HepG2 (cell line): ENCODE measurements at regions not wholly inside any gene's neighbourhood (a gene's known extent, or its start where the extent isn't known, plus 50 kb on each side); places are given as distances from the start of the nearest gene placed in this dataset.

Experiments used
- ATAC-seq: fragments of 200-7000 bp; cut with Tn5 transposase; 3 replicates; pipeline ENCODE4 v1.9.1; 2020; ENCODE audit warnings: mild to moderate bottlenecking, moderate library complexity
- BruUV-seq: library from RNA; stranded (reverse); fragments of 400-500 nt; replicated peaks from 2 replicates; lab custom pipeline; 2021; lab: Mats Ljungman, UMichigan
- CTCF ChIA-PET: fragments of 300-600 bp; formaldehyde crosslinking; extraction: SDS; loops from one replicate; lab custom pipeline; 2021; ENCODE audit warnings: low total read pairs, inconsistent platforms, low intra/inter-chr PET ratio; lab: Yijun Ruan, JAX
- POLR2A ChIA-PET: fragments of 350-600 bp; sonication (Branson Sonifier 250); formaldehyde crosslinking; loops from one replicate; lab custom pipeline; 2020; ENCODE audit warnings: antibody characterized with exemption, inconsistent platforms; lab: Yijun Ruan, JAX
- DNase-seq: peaks from one replicate; pipeline ENCODE4 v3.0.0-alpha.2; 2015; ENCODE audit warnings: low spot score
- FAIRE-seq: peaks from 3 replicates; lab custom pipeline; 2011; peaks lifted over from hg19 to GRCh38; lab: Jason Lieb, UNC
- H2AFZ ChIP-seq: one replicate; pipeline ENCODE4 v1.6.1; 2011; ENCODE audit warnings: low read length, inconsistent platforms
- H3K27ac ChIP-seq: fragments of 300-600 bp; 3 replicates; pipeline ENCODE4 v1.8.0; 2011; ENCODE audit warnings: mixed run types, mild to moderate bottlenecking, mixed read lengths, low read length, inconsistent platforms; ENCODE audit not compliant: insufficient read depth; ENCODE audit errors: extremely low read length
- H3K27me3 ChIP-seq, 2 experiments: fragments of 200-600 bp in 1 of 2; 2 replicates in 1 of 2; 3 replicates in 1 of 2; pipeline versions ENCODE4 v1.6.0 to v1.8.0; 2011; ENCODE audit warnings: low read length in 2 of 2, mild to moderate bottlenecking in 2 of 2, moderate library complexity in 2 of 2, inconsistent platforms in 1 of 2; ENCODE audit not compliant: insufficient read depth in 2 of 2, control insufficient read depth in 1 of 2
- H3K36me3 ChIP-seq, 2 experiments: fragments of 200-600 bp in 1 of 2; replicated peaks in 1 of 2; 2 replicates in 1 of 2; 3 replicates in 1 of 2; pipeline versions ENCODE4 v1.5.1 to v1.8.0; 2011; ENCODE audit warnings: low read length in 2 of 2, inconsistent platforms in 1 of 2; ENCODE audit not compliant: insufficient read depth in 2 of 2, control insufficient read depth in 1 of 2
- H3K4me1 ChIP-seq: 2 replicates; pipeline ENCODE4 v1.5.1; 2012; ENCODE audit warnings: low read length, inconsistent platforms; ENCODE audit not compliant: insufficient read depth
- H3K4me2 ChIP-seq: 2 replicates; pipeline ENCODE4 v1.6.0; 2011; ENCODE audit warnings: low read depth, low read length, inconsistent platforms
- H3K4me3 ChIP-seq, 3 experiments: fragments of 200-600 bp in 1 of 3; sonication (generic), shearing (Covaris generic) in 1 of 3; replicated peaks in 1 of 3; 2 replicates each; pipeline ENCODE4 v1.5.1; 2011 to 2016; ENCODE audit warnings: low read length in 3 of 3, inconsistent platforms in 2 of 3, low read depth in 2 of 3, mild to moderate bottlenecking in 2 of 3, control low read depth in 1 of 3, mixed read lengths in 1 of 3; ENCODE audit not compliant: insufficient read depth in 1 of 3
- H3K79me2 ChIP-seq: one replicate; pipeline ENCODE4 v1.6.1; 2011; ENCODE audit warnings: low read length, inconsistent platforms; ENCODE audit not compliant: insufficient read depth
- H3K9ac ChIP-seq: 2 replicates; pipeline ENCODE4 v1.6.0; 2011; ENCODE audit warnings: mild to moderate bottlenecking, low read depth, low read length, inconsistent platforms; ENCODE audit not compliant: insufficient read depth
- H3K9me3 ChIP-seq: 2 replicates; pipeline ENCODE4 v1.5.1; 2012; ENCODE audit warnings: mild to moderate bottlenecking, low read length
- H4K20me1 ChIP-seq: 2 replicates; pipeline ENCODE4 v1.6.0; 2011; ENCODE audit warnings: inconsistent platforms, mild to moderate bottlenecking, low read length, moderate library complexity; ENCODE audit not compliant: insufficient read depth
- ATF7-NPFF ChIP-seq: sonication (generic); formaldehyde crosslinking; IDR thresholded peaks from 2 replicates; pipeline ENCODE4 v1.8.1; 2023; ENCODE audit warnings: mild to moderate bottlenecking, low read depth, missing genetic modification reagents, moderate library complexity
- CCDC6 ChIP-seq: sonication (generic); formaldehyde crosslinking; IDR thresholded peaks from 2 replicates; pipeline ENCODE4 v1.8.1; 2022; ENCODE audit warnings: mild to moderate bottlenecking, missing genetic modification reagents, moderate library complexity
- DDIT3 ChIP-seq: sonication (generic); formaldehyde crosslinking; IDR thresholded peaks from 2 replicates; pipeline ENCODE4 v1.4.0; 2020; ENCODE audit warnings: mild to moderate bottlenecking, missing genetic modification reagents
- GATAD1 ChIP-seq: IDR thresholded peaks from 2 replicates; pipeline ENCODE4 v1.6.1; 2016; ENCODE audit warnings: missing genetic modification reagents, missing compliant biosample characterization
- HNRNPUL1 ChIP-seq: fragments of 200-400 bp; formaldehyde crosslinking; IDR thresholded peaks from 2 replicates; pipeline ENCODE4 v1.6.1; 2017; ENCODE audit warnings: low read depth, mild to moderate bottlenecking, low read length, moderate library complexity
- PATZ1 ChIP-seq: sonication (generic); formaldehyde crosslinking; IDR thresholded peaks from 2 replicates; pipeline ENCODE4 v1.4.0; 2020; ENCODE audit warnings: missing genetic modification reagents
- RFX5 ChIP-seq: IDR thresholded peaks from 2 replicates; pipeline ENCODE4 v1.6.1; 2011; ENCODE audit warnings: low read depth, low read length, improper control_type of control experiment
- SMAD3 ChIP-seq: sonication (generic); formaldehyde crosslinking; IDR thresholded peaks from 2 replicates; pipeline ENCODE4 v1.4.0; 2020; ENCODE audit warnings: missing genetic modification reagents
- SNAPC5 ChIP-seq: sonication (generic); formaldehyde crosslinking; IDR thresholded peaks from 2 replicates; pipeline ENCODE4 v1.8.1; 2023; ENCODE audit warnings: mild to moderate bottlenecking, missing genetic modification reagents, borderline replicate concordance
- TBP ChIP-seq: sonication (generic); formaldehyde crosslinking; IDR thresholded peaks from 2 replicates; pipeline ENCODE4 v1.5.0; 2020; ENCODE audit warnings: missing genetic modification reagents
- TEAD3 ChIP-seq: optimal IDR thresholded peaks from 2 replicates; pipeline ENCODE3; 2016; ENCODE audit warnings: borderline replicate concordance
- THAP8 ChIP-seq: sonication (generic); formaldehyde crosslinking; IDR thresholded peaks from 2 replicates; pipeline ENCODE4 v1.5.1; 2020; ENCODE audit warnings: missing genetic modification reagents, mild to moderate bottlenecking, borderline replicate concordance
- ZFP41 ChIP-seq: sonication (generic); formaldehyde crosslinking; IDR thresholded peaks from 2 replicates; pipeline ENCODE4 v1.4.0; 2020; ENCODE audit warnings: mild to moderate bottlenecking, missing genetic modification reagents, borderline replicate concordance
- ZMAT5 ChIP-seq: sonication (generic); formaldehyde crosslinking; IDR thresholded peaks from 2 replicates; pipeline ENCODE4 v1.5.0; 2020; ENCODE audit warnings: mild to moderate bottlenecking, low read depth, missing genetic modification reagents, borderline replicate concordance
- ZNF333 ChIP-seq: sonication (generic); formaldehyde crosslinking; IDR thresholded peaks from 2 replicates; pipeline ENCODE4 v1.4.0; 2020; ENCODE audit warnings: mild to moderate bottlenecking, missing genetic modification reagents, borderline replicate concordance
- ZNF770 ChIP-seq: sonication (generic); formaldehyde crosslinking; IDR thresholded peaks from 2 replicates; pipeline ENCODE4 v1.5.0; 2020; ENCODE audit warnings: mild to moderate bottlenecking, missing genetic modification reagents
- WGBS: methylation state at CpG from one replicate; pipeline ENCODE4 v1.1.6; 2017; ENCODE audit warnings: low lambda C conversion rate; 5-methylcytosine and 5-hydroxymethylcytosine counted together
- in situ Hi-C: cut with HindIII; loops from 2 replicates; pipeline ENCODE4 v1.10.0; 2017; ENCODE audit warnings: low pct_unique_long_range_greater_than_20kb; ENCODE audit not compliant: extremely low pct_ligation_motif_present
- intact Hi-C: fragments of 100-400 bp; cut with micrococcal nuclease; formaldehyde crosslinking; loops from one replicate; pipeline ENCODE4 v1.10.0; 2022; ENCODE audit not compliant: unreplicated experiment

DNA sequence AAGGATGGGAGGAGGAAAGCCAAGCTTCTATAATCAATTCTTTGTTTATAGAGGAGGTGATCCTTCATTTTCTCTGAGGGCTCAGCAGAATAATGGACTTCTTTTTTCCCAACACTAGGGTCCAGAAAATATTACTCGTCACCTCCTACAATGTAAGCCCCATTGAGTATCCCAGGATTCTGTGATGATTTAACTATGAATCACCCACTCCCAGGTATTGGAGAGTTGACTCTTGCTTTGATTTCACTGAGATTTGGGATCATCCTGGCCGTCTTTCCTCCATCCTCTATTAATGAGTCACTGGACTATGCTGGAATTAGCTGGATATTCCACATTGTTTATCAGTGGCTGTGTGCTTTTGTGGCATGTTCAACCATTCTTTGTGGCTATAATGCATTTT, 452.0 kb downstream of the NPIPA7 start:
- FAIRE-seq (no peak), DNase-seq (no peak), ATAC-seq (no peak)
- Histone ChIP-seq H3K4me3 (no peak overlapping the region), H3K9me3 (no peaks in the 10 kb centered on the region), H2AFZ (no peak overlapping the region), H4K20me1 (no peaks in the 10 kb centered on the region), H3K36me3 (no peaks in the 10 kb centered on the region), H3K9ac (no peak overlapping the region), H3K79me2 (no peaks in the 10 kb centered on the region), H3K4me2 (no peak overlapping the region), H3K27ac (no peak overlapping the region), H3K27me3 (no peaks in the 10 kb centered on the region), H3K4me1 (0 out of 2 replicates have a peak, but pooled peaks cover 5% of the 10 kb centered on the region)
- POLR2A ChIA-PET, result no interaction called here
- in situ Hi-C loops (no loop called here), intact Hi-C loops (no loop called here)
- CTCF ChIA-PET, result no interaction called here
- no peak for TF ChIP-seq ATF7-NPFF (CRISPR knock-in tag)
- no peak for TF ChIP-seq HNRNPUL1
- no peak for TF ChIP-seq RFX5
- TF ChIP-seq GATAD1, result no peak
- TF ChIP-seq PATZ1 (CRISPR knock-in tag), result no peak
- no peak for TF ChIP-seq ZNF333 (CRISPR knock-in tag)
- TF ChIP-seq TBP (CRISPR knock-in tag), result no peak
- no peak for TF ChIP-seq SMAD3 (CRISPR knock-in tag)
- TF ChIP-seq ZFP41 (CRISPR knock-in tag), result no peak
- no peak for TF ChIP-seq CCDC6 (CRISPR knock-in tag)
- TF ChIP-seq TEAD3 (CRISPR knock-in tag), result no peak
- no peak for TF ChIP-seq THAP8
- TF ChIP-seq ZNF770 (CRISPR knock-in tag), result no peak
- no peak for TF ChIP-seq DDIT3
- no peak for TF ChIP-seq SNAPC5 (CRISPR knock-in tag)
- TF ChIP-seq ZMAT5 (CRISPR knock-in tag), result no peak
- WGBS, result 17% methylated on average over 2 of the region's 2 CpGs
- BruUV-seq, result no TSS peak
